ENCODE measurements at regions not wholly inside any gene's neighbourhood (a gene's known extent, or its start where the extent isn't known, plus 50 kb on each side); places are given as distances from the start of the nearest gene placed in this dataset.

DNA sequence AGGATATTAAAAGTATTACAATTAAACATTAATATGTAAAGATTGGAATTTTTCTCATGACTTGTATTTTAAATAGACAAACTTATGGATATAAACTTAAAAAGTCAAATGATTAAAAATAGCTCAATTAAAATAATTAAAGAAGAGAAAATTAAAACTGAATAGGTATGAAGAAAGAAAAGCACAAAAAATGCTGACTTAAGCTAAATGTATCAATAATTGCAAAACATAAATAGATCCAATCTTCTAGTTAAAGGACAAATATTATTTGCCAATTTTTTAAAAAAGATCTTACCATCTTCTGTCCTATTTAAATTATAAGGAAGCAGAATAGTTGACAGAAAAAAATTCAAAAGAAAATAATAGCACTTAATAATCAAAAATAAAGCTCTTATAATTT is 646.3 kb upstream of the ANKRD30A start:
- H3K27me3 ChIP-seq = no peaks in the 10 kb centered on the region
- H3K27ac ChIP-seq = no peak overlapping the region
- H3K9me3 ChIP-seq = peaks cover 0 to 8% (median 0%) of the 10 kb centered on the region in 12 donors
- no peaks in the 10 kb centered on the region for H3K36me3 ChIP-seq
- no peak for DNase-seq
- intact Hi-C loops (cut with DNase I) = no loop called here
- no peak overlapping the region for H3K4me3 ChIP-seq
- H3K4me1 ChIP-seq = no peaks in the 10 kb centered on the region
- no peak for TF ChIP-seq CTCF (IDR thresholded peaks at IDR 0.05)
- no peak for TF ChIP-seq POLR2A (IDR thresholded peaks at IDR 0.05)
- ATAC-seq = no peak

DNA sequence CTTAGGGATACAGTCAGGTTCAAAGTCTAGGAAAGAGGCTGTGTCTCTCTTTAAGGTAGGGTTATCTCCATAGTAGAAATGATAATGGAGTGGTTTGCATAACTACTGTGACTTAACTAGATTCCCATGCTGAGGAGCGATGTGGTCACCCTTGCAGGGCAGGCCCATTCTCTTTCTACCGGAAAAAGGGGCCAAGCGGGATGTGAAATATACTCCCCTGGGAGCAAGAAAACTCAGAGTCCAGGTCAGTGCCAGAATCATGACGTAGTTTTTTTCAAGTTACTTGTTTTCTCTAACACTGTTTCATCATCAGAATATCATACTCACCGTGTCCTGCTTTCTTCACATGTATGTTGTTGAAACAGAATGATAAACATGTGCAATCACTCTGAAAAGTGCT is 649.0 kb upstream of the ANKRD30A start:
- Histone ChIP-seq H3K36me3 (no peaks in the 10 kb centered on the region), H3K4me3 (no peak overlapping the region), H3K4me1 (no peaks in the 10 kb centered on the region), H3K27me3 (no peaks in the 10 kb centered on the region), H3K9me3 (no peaks in the 10 kb centered on the region), H3K27ac (no peak overlapping the region)
- no peak for DNase-seq
- 64 to 75% (median 73%) methylated on average over 5 of the region's 5 CpGs for WGBS, 4 donors
- intact Hi-C loops (cut with DNase I) = no loop called here
- no peak for TF ChIP-seq POLR2A (IDR thresholded peaks at IDR 0.05)
- no peak for TF ChIP-seq CTCF (IDR thresholded peaks at IDR 0.05)
- ATAC-seq = peak in 1 of 4 donors; percentile 50

DNA sequence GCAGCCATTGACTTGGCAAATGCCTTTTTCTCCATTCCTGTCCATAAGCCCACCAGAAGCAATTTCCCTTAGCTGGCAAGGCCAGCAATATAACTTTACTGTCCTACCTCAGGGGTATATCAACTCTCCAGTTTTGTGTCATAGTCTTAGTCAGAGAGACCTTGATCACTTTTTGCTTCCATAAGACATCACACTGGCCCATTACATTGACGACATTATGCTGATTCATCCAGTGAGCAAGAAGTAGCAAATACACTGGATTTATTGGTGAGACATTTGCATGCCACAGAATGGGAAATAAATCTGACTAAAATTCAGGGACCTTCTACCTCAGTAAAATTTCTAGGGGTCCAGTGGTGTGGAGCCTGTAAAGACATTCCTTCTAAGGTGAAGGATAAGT is 649.7 kb upstream of the ANKRD30A start:
- WGBS, 4 donors = 94 to 100% (median 99%) methylated on average over 1 of the region's 1 CpG
- no peak for ATAC-seq
- Histone ChIP-seq H3K27ac (no peak overlapping the region), H3K36me3 (no peaks in the 10 kb centered on the region), H3K4me1 (no peaks in the 10 kb centered on the region), H3K9me3 (no peaks in the 10 kb centered on the region), H3K4me3 (no peak overlapping the region), H3K27me3 (no peaks in the 10 kb centered on the region)
- TF ChIP-seq POLR2A (IDR thresholded peaks at IDR 0.05) = no peak
- no peak for TF ChIP-seq CTCF (IDR thresholded peaks at IDR 0.05)
- no peak for DNase-seq
- intact Hi-C loops (cut with DNase I) = no loop called here

GRCh38 chr10:36474456-36474855 is 650.9 kb upstream of the ANKRD30A start:
- Histone ChIP-seq H3K27me3 (no peaks in the 10 kb centered on the region), H3K36me3 (no peaks in the 10 kb centered on the region), H3K4me1 (no peaks in the 10 kb centered on the region), H3K4me3 (no peak overlapping the region), H3K27ac (no peak overlapping the region), H3K9me3 (no peaks in the 10 kb centered on the region)
- ATAC-seq (no peak), DNase-seq (no peak)
- WGBS, 4 donors = 92 to 100% (median 96%) methylated on average over 2 of the region's 2 CpGs
- TF ChIP-seq POLR2A (IDR thresholded peaks at IDR 0.05) = no peak
- no peak for TF ChIP-seq CTCF (IDR thresholded peaks at IDR 0.05)
- intact Hi-C loops (cut with DNase I) = no loop called here
